Heart left ventricle (tissue), 16 donors: ENCODE measurements at regions not wholly inside any gene's neighbourhood (a gene's known extent, or its start where the extent isn't known, plus 50 kb on each side); places are given as distances from the start of the nearest gene placed in this dataset.

Experiments
- ATAC-seq, 4 donors: fragments of 200-7000 bp; cut with Tn5 transposase; one replicate each; pipeline ENCODE4 v1.9.1; 2020 to 2022; ENCODE audit warnings: moderate library complexity in 4 of 4, mild to moderate bottlenecking in 3 of 4, moderate number of reproducible peaks in 1 of 4
- DNase-seq, 5 donors: peaks; one replicate each; pipeline ENCODE4 v3.0.0-alpha.2; 2020
- H3K27ac ChIP-seq, 12 donors: fragments of 200-600 bp; sonication (generic) in 4 of 12; one replicate each; pipeline versions ENCODE4 v1.5.0 to v1.8.0; 2016 to 2022; ENCODE audit warnings: mild to moderate bottlenecking in 2 of 12
- H3K27me3 ChIP-seq, 9 donors: fragments of 200-600 bp; sonication (generic) in 2 of 9; one replicate each; pipeline versions ENCODE4 v1.5.1 to v1.8.0; 2016 to 2022; ENCODE audit warnings: mild to moderate bottlenecking in 3 of 9
- H3K36me3 ChIP-seq, 9 donors: fragments of 200-600 bp; sonication (generic) in 2 of 9; one replicate each; pipeline versions ENCODE4 v1.5.0 to v1.8.0; 2018 to 2022; ENCODE audit warnings: mild to moderate bottlenecking in 2 of 9
- H3K4me1 ChIP-seq, 12 donors: fragments of 200-600 bp; sonication (generic) in 4 of 12; one replicate each; pipeline versions ENCODE4 v1.5.0 to v1.8.0; 2016 to 2022; ENCODE audit warnings: mild to moderate bottlenecking in 3 of 12
- H3K4me3 ChIP-seq, 12 donors: fragments of 200-600 bp; sonication (generic) in 4 of 12; one replicate each; pipeline versions ENCODE4 v1.5.0 to v1.8.0; 2017 to 2022; ENCODE audit warnings: mild to moderate bottlenecking in 9 of 12, moderate library complexity in 4 of 12
- H3K9me3 ChIP-seq, 12 donors: fragments of 200-600 bp; sonication (generic) in 4 of 12; one replicate each; pipeline versions ENCODE4 v1.5.0 to v1.8.0; 2016 to 2022; ENCODE audit warnings: mild to moderate bottlenecking in 1 of 12
- CTCF ChIP-seq, 12 donors: fragments of 200-600 bp; sonication (generic) in 4 of 12; IDR thresholded peaks; one replicate each; pipeline versions ENCODE4 v1.5.0 to v1.8.0; 2018 to 2022; ENCODE audit warnings: antibody characterized with exemption in 12 of 12, mild to moderate bottlenecking in 5 of 12
- POLR2A ChIP-seq, 2 donors: fragments of 450-650 bp; IDR thresholded peaks; one replicate each; pipeline ENCODE4 v1.6.1; 2017; ENCODE audit warnings: antibody characterized with exemption in 2 of 2, mild to moderate bottlenecking in 2 of 2, moderate library complexity in 2 of 2
- WGBS, 4 donors: extraction: QIAGEN DNeasy Blood & Tissue Kit in 2 of 4; methylation state at CpG; one replicate each; pipeline versions ENCODE4 v1.1.5 to v1.1.7; 2013 to 2018; 5-methylcytosine and 5-hydroxymethylcytosine counted together
- intact Hi-C, 10 donors: fragments of 100-400 bp; cut with DNase I; formaldehyde crosslinking; loops; one replicate each; pipeline versions ENCODE4 v1.11.1 to v1.14.2; 2022
- donor health status: ischemic (EF 13 %, LVEDD 7.1; RV severe dilation, severe dysfunction).
- donor health status: healthy with polysubstance abuse.
- donor health status: DM: no; HTN: yes; CAD: no.
- donor health status: DM: no; HTN: no; CAD: no.
- donor health status: ischemic (EF 25% LVEDD 6.9; RV normal size, moderate dysfunction).
- donor health status: ischemic (EF 25% LVEDD 5.7; RV mildly dilated, moderate dysfunction).
- donor health status: healthy.
- donor health status: DM: yes; HTN: yes; CAD: no.
- donor health status: ischemic (EF 35%, LVEDD 5.7; RV mildly dilated, moderate dysfunction).
- donor health status: nonischemic (EF 11% LVEDD 7.7; RV severe dilation, severe dysfunction).
- donor health status: DM: yes; HTN: yes; CAD: no.
- donor health status: PGD.
- donor health status: ischemic (EF 29% LVEDD 5.4; RV normal size, mild dysfunction).
- donor health status: nonischemic (EF 23%, LVEDD 6.1; RV moderate dilation, normal function).

DNA sequence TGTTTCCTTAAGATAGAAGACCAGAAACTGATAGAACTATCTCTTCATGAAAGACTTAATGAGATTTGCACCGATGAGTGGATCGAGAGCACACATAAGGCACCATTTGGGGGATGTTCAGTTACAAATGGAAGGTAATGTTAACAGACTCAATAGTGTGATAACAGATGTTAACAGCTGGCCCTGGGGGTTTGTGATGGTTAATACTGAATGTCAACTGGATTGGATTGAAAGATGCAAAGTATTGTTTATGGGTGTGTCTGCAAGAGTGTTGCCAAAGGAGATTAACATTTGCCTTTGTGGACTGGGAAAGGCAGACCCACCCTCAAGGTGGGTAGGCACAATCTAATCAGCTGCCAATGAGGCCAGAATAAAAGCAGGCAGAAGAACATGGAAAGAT, 130.5 kb upstream of the DGKB start:
- no peaks in the 10 kb centered on the region for H3K9me3 ChIP-seq
- intact Hi-C loops, result no loop called here
- TF ChIP-seq POLR2A (IDR thresholded peaks at IDR 0.05) (no peak), CTCF (IDR thresholded peaks at IDR 0.05) (no peak)
- WGBS, 4 donors, result 38 to 46% (median 39%) methylated on average over 2 of the region's 2 CpGs
- no peak overlapping the region for H3K27ac ChIP-seq
- H3K4me1 ChIP-seq, result no peaks in the 10 kb centered on the region
- H3K4me3 ChIP-seq, result no peak overlapping the region
- no peaks in the 10 kb centered on the region for H3K27me3 ChIP-seq
- no peaks in the 10 kb centered on the region for H3K36me3 ChIP-seq
- ATAC-seq (no peak), DNase-seq (no peak)

DNA sequence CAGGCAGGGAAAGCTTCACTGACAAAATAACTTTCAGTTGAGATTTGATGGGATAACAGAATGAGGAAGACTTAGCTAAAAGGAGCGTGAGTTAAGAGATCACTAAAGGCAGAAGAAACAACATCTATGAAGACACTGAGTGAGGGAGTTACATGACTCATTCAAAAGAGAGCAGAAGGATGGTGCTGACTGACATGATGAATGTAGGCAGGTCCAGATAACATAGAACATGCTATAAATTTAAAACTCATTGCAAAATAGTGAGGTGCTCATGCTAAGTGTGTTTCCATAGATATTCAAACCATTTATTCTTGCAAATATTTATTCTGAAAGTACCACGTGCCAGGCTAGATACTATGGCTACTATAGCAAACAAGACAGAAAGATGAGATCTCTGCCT, 116.4 kb upstream of the DGKB start:
- intact Hi-C loops, result loop anchor here in 4 of 10 donors (5.0 kb wide), 3 partner anchors 182 to 302 kb away; no protein-coding TSS in a partner anchor
- no peaks in the 10 kb centered on the region for H3K9me3 ChIP-seq
- peaks cover 0 to 9% (median 0%) of the 10 kb centered on the region in 12 donors for H3K4me1 ChIP-seq
- DNase-seq (no peak), ATAC-seq (no peak)
- H3K27ac ChIP-seq, result no peak overlapping the region
- no peaks in the 10 kb centered on the region for H3K27me3 ChIP-seq
- H3K36me3 ChIP-seq, result no peaks in the 10 kb centered on the region
- 38 to 67% (median 45%) methylated on average over 2 of the region's 2 CpGs for WGBS, 4 donors
- H3K4me3 ChIP-seq, result no peak overlapping the region
- no peak for TF ChIP-seq CTCF (IDR thresholded peaks at IDR 0.05)
- TF ChIP-seq POLR2A (IDR thresholded peaks at IDR 0.05), result no peak

GRCh38 chr7:15016766-15017165, 114.2 kb upstream of the DGKB start:
- WGBS, 4 donors, result 57 to 66% (median 61%) methylated on average over 2 of the region's 2 CpGs
- H3K27ac ChIP-seq, result no peak overlapping the region
- no peaks in the 10 kb centered on the region for H3K9me3 ChIP-seq
- no peak for ATAC-seq
- no peaks in the 10 kb centered on the region for H3K27me3 ChIP-seq
- H3K36me3 ChIP-seq, result no peaks in the 10 kb centered on the region
- intact Hi-C loops, result loop anchor here in 9 of 10 donors (1.0 to 5.0 kb wide), 6 partner anchors 179 to 300 kb away; no protein-coding TSS in a partner anchor
- peaks cover 0 to 18% (median 0%) of the 10 kb centered on the region in 12 donors for H3K4me1 ChIP-seq
- TF ChIP-seq POLR2A (IDR thresholded peaks at IDR 0.05) (no peak), CTCF (IDR thresholded peaks at IDR 0.05) (no peak)
- no peak overlapping the region for H3K4me3 ChIP-seq
- no peak for DNase-seq

DNA sequence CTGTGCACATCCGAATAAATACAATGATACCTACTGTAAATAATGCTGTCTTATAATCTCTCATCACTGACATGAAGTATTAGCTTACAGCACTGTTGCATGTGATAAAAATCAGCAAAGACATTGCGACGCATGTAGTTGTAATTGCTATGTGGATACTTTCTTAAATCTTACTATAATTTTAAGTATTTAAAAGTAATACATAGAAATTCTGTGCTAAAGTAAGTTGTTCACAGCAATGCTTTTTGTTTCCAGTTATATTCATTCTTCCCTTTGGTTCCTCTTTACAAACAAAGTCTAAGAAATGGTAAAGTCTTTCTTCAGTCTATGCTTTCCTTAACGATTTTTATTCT, 113.7 kb upstream of the DGKB start:
- Histone ChIP-seq H3K4me1 (peaks cover 0 to 18% (median 0%) of the 10 kb centered on the region in 12 donors), H3K9me3 (no peaks in the 10 kb centered on the region), H3K27me3 (no peaks in the 10 kb centered on the region), H3K4me3 (peak overlapping the region in 2 of 12 donors; percentile 30 to 39), H3K36me3 (no peaks in the 10 kb centered on the region), H3K27ac (no peak overlapping the region)
- DNase-seq (no peak), ATAC-seq (no peak)
- TF ChIP-seq POLR2A (IDR thresholded peaks at IDR 0.05), result no peak
- TF ChIP-seq CTCF (IDR thresholded peaks at IDR 0.05), result no peak
- 27 to 30% (median 28%) methylated on average over 4 of the region's 4 CpGs for WGBS, 4 donors
- intact Hi-C loops, result loop anchor here in 9 of 10 donors (1.0 to 5.0 kb wide), 6 partner anchors 179 to 299 kb away; no protein-coding TSS in a partner anchor
